HG02763 (cell line): ENCODE measurements at regions not wholly inside any gene's neighbourhood (a gene's known extent, or its start where the extent isn't known, plus 50 kb on each side); places are given as distances from the start of the nearest gene placed in this dataset.
"Not testable (repeated sequence)": the region's sequence is repeated elsewhere in the genome, so short reads cannot be mapped to it uniquely, and the experiment has no call there.

Source experiments
- ATAC-seq: cut with Tn5 transposase; IDR thresholded peaks from one replicate; pipeline ENCODE4 v1.9.1; 2021; ENCODE audit warnings: mild to moderate bottlenecking, moderate library complexity; ENCODE audit not compliant: unreplicated experiment

GRCh38 chr7:91355695-91356435, 91.6 kb downstream of the FZD1 start:
- no peak for ATAC-seq

DNA sequence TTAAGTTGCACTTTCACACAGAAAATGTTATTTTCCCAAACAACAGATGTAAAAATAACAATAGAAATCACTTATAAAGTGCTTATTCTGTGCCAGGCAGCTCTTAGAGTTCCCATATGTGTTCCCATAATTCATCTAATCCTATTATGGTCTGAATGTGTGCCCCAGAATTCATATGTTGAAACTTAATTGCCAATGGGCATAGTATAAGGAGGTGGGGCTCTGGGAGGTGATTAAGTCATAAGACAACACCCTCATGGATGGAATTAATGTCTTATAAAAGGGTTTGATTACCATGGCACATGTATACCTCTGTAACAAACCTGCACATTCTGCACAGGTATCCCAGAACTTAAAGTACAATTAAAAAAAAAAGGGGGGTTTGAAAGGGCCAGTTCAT, 92.7 kb downstream of the FZD1 start:
- ATAC-seq: no peak

- ATAC-seq: no peak
Measured at GRCh38 chr7:91357379-91357778, 93.1 kb downstream of the FZD1 start.

- ATAC-seq: no peak
Measured at GRCh38 chr7:91357901-91358300, 93.7 kb downstream of the FZD1 start.

DNA sequence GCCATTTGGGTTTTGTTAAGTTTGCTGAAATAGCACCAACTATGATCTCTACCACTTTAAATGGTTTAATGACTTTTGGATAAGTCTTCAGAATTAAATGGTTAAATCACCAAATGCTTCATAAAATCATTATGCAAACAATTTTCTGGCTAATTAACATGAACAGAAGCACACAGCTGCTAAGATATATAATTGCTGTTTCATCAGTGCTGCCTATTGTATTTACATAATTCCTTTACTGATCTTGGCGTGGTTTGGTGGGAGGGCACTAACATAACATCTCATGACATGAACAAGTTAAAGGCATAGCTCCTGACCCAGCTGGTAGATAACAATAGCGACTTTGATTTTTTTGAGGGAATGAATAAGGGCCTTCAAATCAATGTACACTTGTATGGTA, 94.1 kb downstream of the FZD1 start:
- ATAC-seq: no peak

GRCh38 chr7:91365097-91365496, 100.9 kb downstream of the FZD1 start:
- ATAC-seq: not testable (repeated sequence)

DNA sequence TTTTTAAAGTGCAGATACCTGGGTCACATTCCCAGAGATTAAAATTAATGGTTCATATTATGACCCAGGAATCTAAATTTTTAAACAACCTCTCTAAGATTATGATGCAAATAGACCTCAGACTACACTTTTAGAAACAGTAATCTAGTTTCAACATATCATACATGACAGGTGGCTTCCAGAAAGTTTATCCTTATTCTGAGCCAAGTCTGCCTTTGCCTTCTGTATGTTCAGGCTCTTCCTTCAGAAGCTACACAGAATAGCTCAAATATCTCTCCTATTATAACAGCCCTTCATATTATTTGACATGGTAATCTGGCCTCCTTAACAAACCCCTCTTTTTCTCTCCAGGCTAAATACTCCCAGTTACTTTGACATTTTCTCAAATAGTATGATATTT, 101.9 kb downstream of the FZD1 start:
- no peak for ATAC-seq

DNA sequence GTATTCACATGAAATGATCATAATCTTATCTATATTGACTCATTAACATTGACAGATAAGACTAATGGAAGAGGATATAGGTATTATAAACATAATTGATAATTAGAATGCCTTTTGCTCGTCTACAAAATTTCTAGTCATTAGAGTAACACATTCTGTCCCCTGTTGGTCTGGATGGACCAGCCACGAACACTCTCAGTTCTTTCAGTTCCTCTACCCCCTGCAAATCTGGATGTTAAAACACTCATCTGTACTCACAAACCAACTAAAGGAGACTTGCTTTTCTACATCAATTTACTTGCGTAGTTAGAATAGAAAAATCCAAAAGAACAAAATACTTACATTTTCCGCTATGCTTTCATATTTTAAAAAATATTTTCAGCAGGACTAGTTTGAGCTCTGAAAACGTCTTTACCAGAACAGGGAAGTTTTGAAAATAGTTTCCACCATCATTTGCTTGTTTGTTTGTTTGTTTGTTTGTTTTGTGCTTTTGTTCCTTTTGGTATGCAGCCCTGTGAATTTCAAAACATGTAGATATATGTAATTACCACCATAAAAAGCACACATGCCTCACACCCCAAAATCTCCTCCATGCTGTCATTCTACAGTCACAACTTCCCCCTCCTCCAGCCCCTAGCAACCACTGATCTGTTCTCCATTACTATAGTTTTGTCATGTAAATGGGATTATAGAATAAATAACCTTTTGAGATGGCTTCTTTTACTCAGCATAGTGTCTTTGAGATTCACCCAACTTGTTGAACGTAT, 103.8 kb downstream of the FZD1 start:
- ATAC-seq: no peak

DNA sequence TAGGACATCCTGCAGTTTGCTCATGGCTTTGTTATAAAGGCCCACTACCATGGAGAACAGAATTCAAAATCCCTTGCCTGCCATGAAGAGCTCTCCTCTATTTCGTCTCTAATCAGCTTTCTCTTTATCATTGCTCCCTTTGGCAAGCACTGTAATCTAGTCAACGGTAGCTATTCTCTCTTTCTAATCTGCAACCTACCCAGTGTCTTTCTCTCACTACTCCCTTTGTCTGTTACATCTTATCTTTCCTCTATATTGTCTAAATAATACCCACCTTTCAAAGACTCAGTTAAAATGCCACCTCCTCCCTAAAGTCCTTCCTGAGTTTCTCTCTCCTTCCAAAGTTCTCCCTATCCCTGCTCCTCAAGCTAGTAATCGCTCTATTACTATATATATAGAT, 108.1 kb downstream of the FZD1 start:
- no peak for ATAC-seq

- no peak for ATAC-seq
Measured at GRCh38 chr7:91373111-91373800, 109.0 kb downstream of the FZD1 start.

DNA sequence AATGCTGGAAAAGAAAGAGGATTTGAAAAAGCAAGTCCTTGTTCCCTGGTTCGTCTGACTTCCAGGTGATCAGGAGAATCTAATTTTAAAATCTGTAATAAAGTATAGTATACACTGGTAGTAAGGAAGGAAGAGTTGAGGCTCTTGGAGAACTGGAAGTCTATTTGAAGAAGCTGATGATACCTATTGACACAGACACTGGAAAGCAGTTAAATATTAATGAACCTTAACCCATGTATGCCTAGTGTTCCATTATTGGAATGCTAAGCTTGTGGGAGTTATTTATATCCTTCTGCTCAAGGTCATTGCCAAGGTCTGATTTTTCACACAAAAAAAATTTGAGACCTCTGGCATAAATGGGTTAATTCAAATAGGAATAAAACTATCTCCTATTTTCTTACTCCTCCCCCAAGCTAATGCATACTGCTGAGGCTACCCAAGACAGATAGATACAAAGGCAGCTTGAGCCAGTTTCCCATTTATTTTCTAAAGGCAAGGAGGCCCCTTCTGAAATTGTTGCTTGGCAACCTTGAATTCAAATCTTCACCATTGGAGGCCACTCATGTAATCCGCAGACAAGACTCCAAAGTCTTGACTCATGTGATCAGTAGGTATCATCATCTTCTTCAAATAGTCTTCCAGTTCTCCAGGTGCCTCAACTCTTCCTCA, 110.2 kb downstream of the FZD1 start:
- no peak for ATAC-seq

DNA sequence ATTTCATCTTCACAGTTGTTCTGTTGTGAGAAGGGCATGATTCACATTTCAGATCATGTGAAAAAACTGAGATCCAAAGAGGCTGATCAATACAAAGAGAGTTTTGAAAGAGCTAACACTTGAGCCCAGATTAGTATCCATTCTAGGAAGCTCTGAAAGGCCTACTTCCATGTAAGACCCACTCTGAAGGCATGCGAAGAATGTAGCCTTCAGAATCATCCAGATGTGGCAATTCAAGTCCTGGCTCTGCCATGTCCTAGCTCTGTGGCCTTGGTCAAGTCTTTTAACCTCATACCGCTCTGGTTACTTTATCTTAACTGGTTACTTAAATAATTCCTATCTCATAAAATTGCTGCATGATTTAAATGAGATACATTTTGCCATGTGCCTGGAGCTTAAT, 111.1 kb downstream of the FZD1 start:
- ATAC-seq: no peak

DNA sequence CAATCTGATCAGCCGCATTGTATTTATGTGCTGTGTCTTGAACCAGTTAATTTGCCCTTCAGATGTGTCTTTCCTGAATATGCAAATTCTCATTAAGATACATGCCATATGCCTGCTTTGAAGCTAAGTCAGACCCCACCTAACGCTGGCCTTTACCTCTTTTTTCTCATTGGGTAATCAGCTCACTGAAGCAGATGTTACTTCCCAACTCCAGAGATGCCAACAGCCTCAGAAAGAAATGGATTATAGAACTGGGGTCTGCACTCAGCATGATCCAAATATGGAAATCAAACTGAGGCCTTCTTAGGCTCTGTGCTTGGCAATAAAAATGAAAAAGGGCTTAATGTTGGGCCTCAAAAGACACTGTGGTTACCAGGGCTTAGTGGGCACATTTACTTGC, 113.9 kb downstream of the FZD1 start:
- no peak for ATAC-seq

GRCh38 chr7:91379236-91379635, 115.0 kb downstream of the FZD1 start:
- ATAC-seq: no peak

DNA sequence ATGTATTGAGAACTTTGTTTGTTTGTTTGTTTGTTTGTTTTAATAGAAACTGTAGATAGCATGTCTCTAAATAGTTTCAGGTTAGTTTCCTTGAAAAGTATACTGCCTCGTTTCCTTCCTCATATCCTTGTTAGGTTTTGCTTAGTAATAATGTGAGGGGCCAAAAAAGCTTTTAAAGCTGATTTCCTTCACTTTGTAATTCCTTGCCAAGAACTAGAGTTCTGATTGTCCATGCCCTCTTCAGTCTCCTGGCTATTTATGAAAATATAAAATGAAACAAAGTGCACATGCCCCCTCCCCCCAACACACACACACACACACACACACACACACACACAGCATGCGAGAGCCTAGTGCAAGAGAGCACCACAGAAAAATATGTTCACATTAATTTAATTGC, 115.8 kb downstream of the FZD1 start:
- ATAC-seq: no peak

- no peak for ATAC-seq
Measured at GRCh38 chr7:91383053-91383904, 119.0 kb downstream of the FZD1 start.

- no peak for ATAC-seq
Measured at GRCh38 chr7:91383905-91384274, 119.7 kb downstream of the FZD1 start.

DNA sequence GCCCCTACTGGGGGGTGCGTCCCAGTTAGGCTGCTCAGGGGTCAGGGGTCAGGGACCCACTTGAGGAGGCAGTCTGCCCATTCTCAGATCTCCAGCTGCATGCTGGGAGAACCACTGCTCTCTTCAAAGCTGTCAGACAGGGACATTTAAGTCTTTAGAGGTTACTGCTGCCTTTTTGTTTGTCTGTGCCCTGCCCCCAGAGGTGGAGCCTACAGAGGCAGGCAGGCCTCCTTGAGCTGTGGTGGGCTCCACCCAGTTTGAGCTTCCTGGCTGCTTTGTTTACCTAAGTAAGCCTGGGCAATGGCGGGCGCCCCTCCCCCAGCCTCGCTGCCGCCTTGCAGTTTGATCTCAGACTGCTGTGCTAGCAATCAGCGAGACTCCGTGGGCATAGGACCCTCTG, 130.5 kb downstream of the FZD1 start:
- ATAC-seq: not testable (repeated sequence)

GRCh38 chr7:91395313-91395712, 131.1 kb downstream of the FZD1 start:
- ATAC-seq: not testable (repeated sequence)

- no peak for ATAC-seq
Measured at GRCh38 chr7:91397096-91397495, 132.9 kb downstream of the FZD1 start.
